NCI-H345 (cell line): ENCODE measurements at regions not wholly inside any gene's neighbourhood (a gene's known extent, or its start where the extent isn't known, plus 50 kb on each side); places are given as distances from the start of the nearest gene placed in this dataset.
"Not testable (repeated sequence)": the region's sequence is repeated elsewhere in the genome, so short reads cannot be mapped to it uniquely, and the experiment has no call there.

Source experiments
- DNase-seq: peaks from one replicate; lab custom pipeline; 2025; lab: John Stamatoyannopoulos, UW

GRCh38 chr13:26483546-26483945, 73.9 kb upstream of the WASF3 start:
- no peak for DNase-seq

GRCh38 chr13:26484196-26484595, 73.3 kb upstream of the WASF3 start:
- DNase-seq, result no peak

GRCh38 chr13:26485288-26485687, 72.2 kb upstream of the WASF3 start:
- DNase-seq, result no peak

- no peak for DNase-seq
Observed at GRCh38 chr13:26485786-26486185, 71.7 kb upstream of the WASF3 start.

GRCh38 chr13:26486550-26486949, 70.9 kb upstream of the WASF3 start:
- no peak for DNase-seq

GRCh38 chr13:26487781-26488180, 69.7 kb upstream of the WASF3 start:
- DNase-seq, result no peak

- no peak for DNase-seq
Observed at GRCh38 chr13:26488236-26489003, 69.1 kb upstream of the WASF3 start.

GRCh38 chr13:26492301-26492700, 65.2 kb upstream of the WASF3 start:
- not testable (repeated sequence) for DNase-seq

GRCh38 chr13:26494571-26495195, 62.8 kb upstream of the WASF3 start:
- no peak for DNase-seq

- no peak for DNase-seq
Observed at GRCh38 chr13:26495750-26496149, 61.7 kb upstream of the WASF3 start.

- no peak for DNase-seq
Observed at GRCh38 chr13:26497968-26498511, 59.4 kb upstream of the WASF3 start.

- no peak for DNase-seq
Observed at GRCh38 chr13:26498656-26499601, 58.6 kb upstream of the WASF3 start.

GRCh38 chr13:26500618-26501320, 56.7 kb upstream of the WASF3 start:
- DNase-seq, result no peak

- DNase-seq, result no peak
Observed at GRCh38 chr13:26501641-26502040, 55.8 kb upstream of the WASF3 start.

GRCh38 chr13:26502826-26503225, 54.7 kb upstream of the WASF3 start:
- DNase-seq, result no peak

- no peak for DNase-seq
Observed at GRCh38 chr13:26503826-26504594, 53.5 kb upstream of the WASF3 start.
